GM10266 (cell line): ENCODE measurements at regions not wholly inside any gene's neighbourhood (a gene's known extent, or its start where the extent isn't known, plus 50 kb on each side); places are given as distances from the start of the nearest gene placed in this dataset.

Experiments used
- DNase-seq: peaks from one replicate; pipeline ENCODE4 v3.0.0; 2012; ENCODE audit errors: extremely low spot score
- CTCF ChIP-seq: IDR thresholded peaks from 2 replicates; pipeline ENCODE4 v1.5.1; 2012; ENCODE audit warnings: mild to moderate bottlenecking, low read depth; ENCODE audit not compliant: control insufficient read depth, insufficient read depth; ENCODE audit errors: missing control alignments

GRCh38 chr1:70843452-70843851, 204.2 kb downstream of the PTGER3 start:
- no peak for TF ChIP-seq CTCF
- DNase-seq = no peak

- no peak for DNase-seq
Observed at GRCh38 chr1:70847013-70847412, 200.6 kb downstream of the PTGER3 start.

GRCh38 chr1:70855203-70855602, 192.4 kb downstream of the PTGER3 start:
- TF ChIP-seq CTCF = no peak
- no peak for DNase-seq

More at GRCh38 chr1:70847013-70847412, 200.6 kb downstream of the PTGER3 start:
- no peak for TF ChIP-seq CTCF

DNA sequence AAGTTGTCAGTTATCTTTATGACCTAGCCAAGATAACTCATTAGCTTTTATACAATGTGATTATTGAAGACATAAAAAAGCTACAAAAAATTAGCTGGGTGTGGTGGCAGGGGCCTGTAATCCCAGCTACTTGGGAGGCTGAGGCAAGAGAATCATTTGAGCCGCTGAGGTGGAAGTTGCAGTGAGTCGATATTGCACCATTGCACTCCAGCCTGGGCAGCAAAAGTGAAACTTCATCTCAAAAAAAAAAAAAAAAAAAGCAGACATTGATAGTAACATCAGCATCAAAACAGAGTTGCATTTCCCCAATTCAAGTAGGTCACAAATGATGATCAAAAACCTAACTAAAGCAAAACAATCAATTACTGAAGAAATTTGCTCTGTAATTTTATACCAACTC, 191.4 kb downstream of the PTGER3 start:
- no peak for DNase-seq
- no peak for TF ChIP-seq CTCF

GRCh38 chr1:70863239-70863638, 184.4 kb downstream of the PTGER3 start:
- TF ChIP-seq CTCF = no peak
- no peak for DNase-seq

- no peak for TF ChIP-seq CTCF
- no peak for DNase-seq
Observed at GRCh38 chr1:70864302-70864701, 183.3 kb downstream of the PTGER3 start.

DNA sequence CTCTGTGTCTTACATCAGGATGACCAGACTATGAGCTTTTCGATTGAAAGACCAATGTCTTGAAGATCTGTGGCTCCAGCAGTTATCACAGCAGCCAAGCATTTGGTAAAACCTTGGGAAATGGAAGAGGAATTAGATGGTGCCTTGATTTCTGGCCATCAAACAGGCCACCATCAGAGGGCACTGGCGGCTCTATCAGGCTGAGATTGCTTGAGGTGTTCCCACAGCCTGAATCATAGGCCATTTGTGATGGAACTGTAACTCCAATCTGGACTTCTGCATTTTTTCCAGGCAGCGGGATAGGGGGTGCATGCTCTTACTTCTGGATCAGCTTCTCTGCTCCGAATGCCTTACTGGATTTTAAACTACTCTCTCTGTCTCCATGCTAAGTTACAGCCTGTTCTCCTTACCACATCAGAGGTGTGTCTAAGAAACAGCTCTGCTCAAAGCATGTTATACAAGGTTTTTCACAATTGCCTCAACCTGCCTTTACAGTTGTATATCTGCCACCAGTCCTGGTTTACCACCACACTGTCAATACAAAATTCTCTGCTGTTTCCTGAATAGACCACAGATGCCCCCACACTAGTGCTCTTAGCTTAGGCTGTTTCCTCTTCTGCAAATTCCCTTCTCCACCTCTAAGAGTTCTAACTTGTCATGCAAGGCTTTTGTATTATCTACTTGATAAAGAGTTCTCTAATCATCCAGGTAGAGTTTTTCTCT, 180.9 kb downstream of the PTGER3 start:
- DNase-seq = no peak
- TF ChIP-seq CTCF = no peak
